HEK293T (cell line): ENCODE measurements at regions not wholly inside any gene's neighbourhood (a gene's known extent, or its start where the extent isn't known, plus 50 kb on each side); places are given as distances from the start of the nearest gene placed in this dataset.

Experiments used
- ARNT ChIP-seq: fragments of 450-650 bp; IDR thresholded peaks from 2 replicates; pipeline ENCODE4 v1.6.1; 2017; ENCODE audit warnings: mild to moderate bottlenecking
- BHLHE40 ChIP-seq: fragments of 450-650 bp; IDR thresholded peaks from 2 replicates; pipeline ENCODE4 v1.6.1; 2016; ENCODE audit warnings: mild to moderate bottlenecking, moderate library complexity, borderline replicate concordance
- CTBP1 ChIP-seq: fragments of 450-650 bp; IDR thresholded peaks from 2 replicates; pipeline ENCODE4 v1.6.1; 2016; ENCODE audit warnings: borderline replicate concordance
- FOXK2 ChIP-seq: fragments of 450-650 bp; IDR thresholded peaks from 2 replicates; pipeline ENCODE4 v1.6.1; 2016; ENCODE audit warnings: mild to moderate bottlenecking
- L3MBTL2 ChIP-seq: fragments of 450-650 bp; conservative IDR thresholded peaks from 2 replicates; pipeline ENCODE4 v1.6.1; 2016; ENCODE audit warnings: mild to moderate bottlenecking
- SP1 ChIP-seq: fragments of 450-650 bp; IDR thresholded peaks from 2 replicates; pipeline ENCODE4 v1.6.1; 2017
- TARDBP ChIP-seq: fragments of 450-650 bp; IDR thresholded peaks from 2 replicates; pipeline ENCODE4 v1.6.1; 2016
- TF ChIP-seq, protein P1 (sequence below): fragments of 450-650 bp; IDR thresholded peaks from 2 replicates; pipeline ENCODE4 v1.6.1; 2016

DNA sequence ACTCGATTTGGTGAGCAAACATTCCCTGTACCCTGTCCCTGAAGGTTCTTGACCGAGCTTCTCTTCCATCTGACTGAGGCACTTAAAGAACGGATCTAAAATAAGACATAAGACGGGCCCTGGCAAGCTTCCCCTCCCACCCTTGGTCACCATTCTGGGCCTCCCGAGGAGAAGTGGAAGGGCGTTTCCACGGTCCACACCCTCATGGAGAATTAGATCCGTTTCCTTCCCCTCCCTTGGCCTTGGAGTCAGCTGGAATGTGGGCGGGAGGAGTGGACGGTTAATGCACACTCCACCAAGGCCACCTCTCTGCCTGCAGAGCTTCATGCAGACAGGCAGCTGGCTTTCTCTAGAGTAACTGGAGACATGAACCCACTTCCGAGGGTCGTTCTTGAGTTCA, 257.3 kb upstream of the APCDD1 start:
- TF ChIP-seq, protein P1, sequence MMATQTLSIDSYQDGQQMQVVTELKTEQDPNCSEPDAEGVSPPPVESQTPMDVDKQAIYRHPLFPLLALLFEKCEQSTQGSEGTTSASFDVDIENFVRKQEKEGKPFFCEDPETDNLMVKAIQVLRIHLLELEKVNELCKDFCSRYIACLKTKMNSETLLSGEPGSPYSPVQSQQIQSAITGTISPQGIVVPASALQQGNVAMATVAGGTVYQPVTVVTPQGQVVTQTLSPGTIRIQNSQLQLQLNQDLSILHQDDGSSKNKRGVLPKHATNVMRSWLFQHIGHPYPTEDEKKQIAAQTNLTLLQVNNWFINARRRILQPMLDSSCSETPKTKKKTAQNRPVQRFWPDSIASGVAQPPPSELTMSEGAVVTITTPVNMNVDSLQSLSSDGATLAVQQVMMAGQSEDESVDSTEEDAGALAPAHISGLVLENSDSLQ, result no peak
- TF ChIP-seq BHLHE40 (no peak), SP1 (no peak), ARNT (no peak), CTBP1 (no peak), FOXK2 (no peak), TARDBP (no peak), L3MBTL2 (no peak)
